ENCODE measurements at regions not wholly inside any gene's neighbourhood (a gene's known extent, or its start where the extent isn't known, plus 50 kb on each side); places are given as distances from the start of the nearest gene placed in this dataset.

DNA sequence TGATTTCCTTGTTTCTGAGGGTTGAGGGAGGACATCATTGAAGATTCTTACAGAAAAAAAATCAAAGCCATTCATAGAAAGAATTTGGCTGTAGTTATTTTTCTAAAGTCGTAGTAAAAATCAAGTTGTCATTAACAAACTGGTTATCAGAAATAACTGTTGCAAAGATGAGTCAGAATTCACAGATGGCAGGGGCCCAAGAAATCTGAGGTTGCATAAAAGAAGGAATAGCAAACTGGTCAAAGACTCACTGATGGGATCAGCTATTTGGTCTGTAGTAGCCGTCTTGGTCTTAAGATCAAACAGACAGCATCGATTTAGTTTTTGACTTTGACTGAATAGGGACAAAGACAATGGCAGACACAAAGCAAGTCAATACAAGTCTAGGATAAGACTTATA is 334.3 kb downstream of the FIGN start:
- H3K4me3 Mint-ChIP-seq, result no peak overlapping the region
- no peak for TF ChIP-seq CTCF (IDR thresholded peaks at IDR 0.05)
- H3K27ac Mint-ChIP-seq, result no peak overlapping the region
- DNase-seq (no peak), ATAC-seq (ENCODE audit: low read depth) (no peak)
- peaks cover 1% of the 10 kb centered on the region for H3K27me3 Mint-ChIP-seq
- intact Hi-C loops (cut with micrococcal nuclease), result no loop called here
- CTCF ChIA-PET, result no interaction called here
- peaks cover 13% of the 10 kb centered on the region for H3K4me1 Mint-ChIP-seq
- no peaks in the 10 kb centered on the region for H3K9me3 Mint-ChIP-seq
- POLR2A ChIA-PET, result no interaction called here
- no peaks in the 10 kb centered on the region for H3K36me3 Mint-ChIP-seq (ENCODE audit: low read depth)

DNA sequence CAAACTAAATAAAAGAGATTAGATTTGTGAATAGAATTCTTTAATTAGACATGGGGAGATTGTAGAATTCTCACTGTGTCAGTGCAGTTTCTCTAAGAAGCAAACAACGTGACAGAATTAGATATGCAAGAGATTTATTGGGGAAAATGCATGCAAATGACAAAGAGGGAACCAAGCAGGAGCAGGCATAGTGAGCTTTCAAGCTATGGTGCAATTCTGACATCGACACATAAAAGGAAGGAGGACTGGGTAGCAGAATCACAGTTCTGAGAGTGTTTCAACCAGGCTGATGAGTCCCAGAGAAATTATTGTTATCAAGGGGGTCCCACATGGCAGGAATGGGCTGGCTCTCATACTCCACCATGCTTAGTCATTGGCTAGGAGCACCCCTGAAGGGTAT is 338.4 kb downstream of the FIGN start:
- ChIA-PET POLR2A (no interaction called here), CTCF (no interaction called here)
- TF ChIP-seq CTCF (IDR thresholded peaks at IDR 0.05), result no peak
- Mint-ChIP-seq H3K9me3 (no peaks in the 10 kb centered on the region), H3K27ac (no peak overlapping the region), H3K36me3 (ENCODE audit: low read depth) (no peaks in the 10 kb centered on the region), H3K4me1 (peaks cover 7% of the 10 kb centered on the region), H3K4me3 (no peak overlapping the region), H3K27me3 (peaks cover 1% of the 10 kb centered on the region)
- ATAC-seq (ENCODE audit: low read depth), result no peak
- DNase-seq, result no peak
- intact Hi-C loops (cut with micrococcal nuclease), result no loop called here

DNA sequence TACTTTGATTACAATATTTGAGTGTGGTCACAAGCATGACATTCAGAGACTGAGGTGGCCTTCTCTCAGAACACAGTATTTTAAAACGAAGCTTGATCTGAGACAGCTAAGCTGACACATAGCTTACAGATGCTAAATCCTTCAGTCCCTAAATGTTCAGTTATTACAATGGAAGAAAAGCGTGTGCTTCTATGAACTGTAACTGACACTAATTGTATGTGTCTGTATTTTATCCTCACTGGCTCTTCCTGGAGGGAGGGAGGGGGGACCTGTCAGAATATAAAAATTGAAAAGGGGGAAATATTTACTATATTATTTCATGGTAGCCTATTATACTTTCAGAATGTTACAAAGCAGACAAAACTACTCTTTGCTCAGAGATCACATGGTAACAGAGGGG is 340.2 kb downstream of the FIGN start:
- ChIA-PET POLR2A (no interaction called here), CTCF (no interaction called here)
- H3K27me3 Mint-ChIP-seq, result no peaks in the 10 kb centered on the region
- intact Hi-C loops (cut with micrococcal nuclease), result no loop called here
- no peaks in the 10 kb centered on the region for H3K36me3 Mint-ChIP-seq (ENCODE audit: low read depth)
- H3K9me3 Mint-ChIP-seq, result no peaks in the 10 kb centered on the region
- H3K4me3 Mint-ChIP-seq, result no peak overlapping the region
- no peak for ATAC-seq (ENCODE audit: low read depth)
- H3K27ac Mint-ChIP-seq, result no peak overlapping the region
- peaks cover 7% of the 10 kb centered on the region for H3K4me1 Mint-ChIP-seq
- TF ChIP-seq CTCF (IDR thresholded peaks at IDR 0.05), result no peak
- no peak for DNase-seq

DNA sequence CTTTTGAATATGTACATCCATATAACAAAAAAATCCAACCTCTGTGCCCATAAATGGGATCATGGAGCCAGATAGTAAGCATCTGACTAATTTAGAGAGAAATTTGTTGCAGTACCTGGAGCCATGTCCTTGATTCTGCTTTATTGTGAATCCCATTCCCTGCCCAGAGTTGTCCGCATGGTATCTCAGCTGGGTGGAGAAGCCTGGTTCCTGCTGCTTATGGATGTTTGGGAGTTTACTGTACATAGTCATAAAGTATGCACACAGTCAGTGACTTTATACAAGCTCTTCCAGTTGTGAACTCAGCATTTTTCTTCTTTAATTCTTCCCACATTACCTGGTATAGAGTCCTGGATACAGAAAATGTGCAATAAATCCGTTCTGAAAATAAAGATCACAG is 346.0 kb downstream of the FIGN start:
- no peak for TF ChIP-seq CTCF (IDR thresholded peaks at IDR 0.05)
- intact Hi-C loops (cut with micrococcal nuclease), result no loop called here
- H3K4me3 Mint-ChIP-seq, result no peak overlapping the region
- H3K4me1 Mint-ChIP-seq, result no peaks in the 10 kb centered on the region
- CTCF ChIA-PET, result no interaction called here
- H3K27me3 Mint-ChIP-seq, result no peaks in the 10 kb centered on the region
- H3K9me3 Mint-ChIP-seq, result no peaks in the 10 kb centered on the region
- ATAC-seq (ENCODE audit: low read depth), result no peak
- no peaks in the 10 kb centered on the region for H3K36me3 Mint-ChIP-seq (ENCODE audit: low read depth)
- no peak for DNase-seq
- H3K27ac Mint-ChIP-seq, result no peak overlapping the region
- POLR2A ChIA-PET, result no interaction called here

GRCh38 chr2:163375472-163375871 is 360.3 kb downstream of the FIGN start:
- no peak overlapping the region for H3K27ac Mint-ChIP-seq
- ChIA-PET POLR2A (no interaction called here), CTCF (no interaction called here)
- H3K9me3 Mint-ChIP-seq, result no peaks in the 10 kb centered on the region
- no peaks in the 10 kb centered on the region for H3K27me3 Mint-ChIP-seq
- no peak for ATAC-seq (ENCODE audit: low read depth)
- intact Hi-C loops (cut with micrococcal nuclease), result no loop called here
- H3K4me1 Mint-ChIP-seq, result no peaks in the 10 kb centered on the region
- H3K36me3 Mint-ChIP-seq (ENCODE audit: low read depth), result no peaks in the 10 kb centered on the region
- no peak for TF ChIP-seq CTCF (IDR thresholded peaks at IDR 0.05)
- DNase-seq, result no peak
- no peak overlapping the region for H3K4me3 Mint-ChIP-seq

Data from activated B cell treated with CpG ODN at 0.5 μM for 24 hours (primary cell).